PC-9 (cell line): ENCODE measurements at regions not wholly inside any gene's neighbourhood (a gene's known extent, or its start where the extent isn't known, plus 50 kb on each side); places are given as distances from the start of the nearest gene placed in this dataset.
A peak's percentile ranks its signal among the peaks of the same experiment; 100 is the strongest.

Experiments
- BruUV-seq: library from RNA; stranded (reverse); fragments of 400-500 nt; replicated peaks from 2 replicates; lab custom pipeline; 2021; lab: Mats Ljungman, UMichigan
- CTCF ChIA-PET: fragments of 300-600 bp; sonication (Branson Sonifier 250); formaldehyde crosslinking; loops from one replicate; lab custom pipeline; 2022; ENCODE audit warnings: antibody characterized with exemption; lab: Charles Lee
- POLR2A ChIA-PET: fragments of 300-600 bp; sonication (Branson Sonifier 250); formaldehyde crosslinking; loops from one replicate; lab custom pipeline; 2022; ENCODE audit warnings: antibody characterized with exemption; ENCODE audit not compliant: unreplicated experiment; lab: Charles Lee
- DNase-seq, 2 experiments: peaks; one replicate each; pipeline versions ENCODE4 v3.0.0 to v3.0.0-alpha.2; 2015 to 2022; ENCODE audit warnings: mixed read lengths in 1 of 2
- H2AFZ ChIP-seq: fragments of 200-600 bp; sonication (generic); 2 replicates; pipeline ENCODE4 v1.8.1; 2017; ENCODE audit warnings: antibody characterized with exemption
- H3F3A ChIP-seq: fragments of 200-600 bp; sonication (generic); 2 replicates; pipeline ENCODE4 v1.8.1; 2017; ENCODE audit warnings: antibody characterized with exemption, mild to moderate bottlenecking, low read depth; ENCODE audit not compliant: insufficient read depth
- H3K27ac ChIP-seq: fragments of 200-600 bp; sonication (generic); 2 replicates; pipeline ENCODE4 v1.6.1; 2016; ENCODE audit warnings: mixed run types
- H3K27me3 ChIP-seq: fragments of 200-600 bp; sonication (generic); 2 replicates; pipeline ENCODE4 v1.6.1; 2016; ENCODE audit warnings: low read depth, mixed run types; ENCODE audit not compliant: insufficient read depth
- H3K36me3 ChIP-seq: fragments of 200-600 bp; sonication (generic); 2 replicates; pipeline ENCODE4 v1.6.1; 2016; ENCODE audit warnings: low read depth, mixed run types
- H3K4me1 ChIP-seq: fragments of 200-600 bp; sonication (generic); replicated peaks from 2 replicates; pipeline ENCODE4 v1.6.1; 2016; ENCODE audit warnings: mixed run types; ENCODE audit not compliant: insufficient read depth
- H3K4me2 ChIP-seq: fragments of 200-600 bp; sonication (generic); 2 replicates; pipeline ENCODE4 v1.6.1; 2017; ENCODE audit warnings: mixed run types
- H3K4me3 ChIP-seq: fragments of 200-600 bp; sonication (generic); 2 replicates; pipeline ENCODE4 v1.6.1; 2016; ENCODE audit warnings: mixed run types
- H3K79me2 ChIP-seq: fragments of 200-600 bp; sonication (generic); 2 replicates; pipeline ENCODE4 v1.6.1; 2017; ENCODE audit warnings: low read depth, mixed run types
- H3K9me2 ChIP-seq: fragments of 200-600 bp; sonication (generic); 2 replicates; pipeline ENCODE4 v1.8.1; 2017; ENCODE audit warnings: mild to moderate bottlenecking; ENCODE audit not compliant: insufficient read depth
- H3K9me3 ChIP-seq: fragments of 200-600 bp; sonication (generic); 2 replicates; pipeline ENCODE4 v1.8.1; 2016; ENCODE audit warnings: low read depth; ENCODE audit not compliant: insufficient read depth
- H4K20me1 ChIP-seq: fragments of 200-600 bp; sonication (generic); 2 replicates; pipeline ENCODE4 v1.8.1; 2017; ENCODE audit not compliant: insufficient read depth
- CTCF ChIP-seq: fragments of 200-600 bp; sonication (generic); conservative IDR thresholded peaks from 2 replicates; pipeline ENCODE4 v1.6.1; 2017; ENCODE audit warnings: mixed run types, antibody characterized with exemption, mild to moderate bottlenecking, moderate library complexity
- EZH2 ChIP-seq: fragments of 200-600 bp; sonication (generic); IDR thresholded peaks from 2 replicates; pipeline ENCODE4 v1.8.0; 2017; ENCODE audit warnings: antibody characterized with exemption, low read depth
- intact Hi-C: fragments of 100-400 bp; cut with micrococcal nuclease; formaldehyde crosslinking; loops from one replicate; pipeline ENCODE4 v1.10.0; 2022; ENCODE audit not compliant: unreplicated experiment

- DNase-seq: no peak
- CTCF ChIA-PET: no interaction called here
Observed at GRCh38 chr14:26289891-26290486, 307.8 kb downstream of the NOVA1 start.

GRCh38 chr14:26286913-26287205, 311.0 kb downstream of the NOVA1 start:
- Histone ChIP-seq H3K4me1 (peaks cover 9% of the 10 kb centered on the region; the same call in 1 of the 2 replicates), H3K27ac (no peak overlapping the region), H3K36me3 (no peaks in the 10 kb centered on the region), H3K9me2 (no peaks in the 10 kb centered on the region), H3K79me2 (no peaks in the 10 kb centered on the region), H3F3A (no peaks in the 10 kb centered on the region), H3K4me2 (no peak overlapping the region), H2AFZ (peak overlapping the region; percentile 52; the same call in 1 of the 2 replicates), H3K27me3 (no peaks in the 10 kb centered on the region), H3K4me3 (no peak overlapping the region), H4K20me1 (no peaks in the 10 kb centered on the region), H3K9me3 (no peaks in the 10 kb centered on the region)
- TF ChIP-seq EZH2 (no peak), CTCF (no peak)
- CTCF ChIA-PET: no interaction called here
- POLR2A ChIA-PET: no interaction called here
- DNase-seq: no peak
- no TSS peak for BruUV-seq
- intact Hi-C loops: no loop called here

More at GRCh38 chr14:26289891-26290486, 307.8 kb downstream of the NOVA1 start:
- Histone ChIP-seq H3K4me2 (no peak overlapping the region), H3K9me3 (no peaks in the 10 kb centered on the region), H3K27ac (no peak overlapping the region), H3K4me1 (peaks cover 6% of the 10 kb centered on the region; the same call in 1 of the 2 replicates), H3F3A (no peaks in the 10 kb centered on the region), H3K9me2 (no peaks in the 10 kb centered on the region), H4K20me1 (no peaks in the 10 kb centered on the region), H3K4me3 (no peak overlapping the region), H3K36me3 (no peaks in the 10 kb centered on the region), H3K79me2 (no peaks in the 10 kb centered on the region), H3K27me3 (no peaks in the 10 kb centered on the region), H2AFZ (no peak overlapping the region)
- POLR2A ChIA-PET: interaction anchor here (0.6 kb wide), 1 partner anchor 28 kb away, joined by 15 read pairs; no protein-coding TSS in a partner anchor
- BruUV-seq: no TSS peak
- intact Hi-C loops: no loop called here
- no peak for TF ChIP-seq EZH2
- TF ChIP-seq CTCF: no peak

- peaks cover 15% of the 10 kb centered on the region; the same call in 1 of the 2 replicates for H3K4me1 ChIP-seq
- ChIA-PET CTCF (no interaction called here), POLR2A (no interaction called here)
- no peaks in the 10 kb centered on the region for H3K9me2 ChIP-seq
- no peaks in the 10 kb centered on the region for H3K9me3 ChIP-seq
- intact Hi-C loops: no loop called here
- no peak for DNase-seq
- H3K27me3 ChIP-seq: no peaks in the 10 kb centered on the region
- no TSS peak for BruUV-seq
- no peaks in the 10 kb centered on the region for H4K20me1 ChIP-seq
- no peak overlapping the region for H3K4me3 ChIP-seq
- H2AFZ ChIP-seq: peak overlapping the region; percentile 52; the same call in 1 of the 2 replicates
- no peaks in the 10 kb centered on the region for H3K36me3 ChIP-seq
- H3K27ac ChIP-seq: no peak overlapping the region
- H3K4me2 ChIP-seq: no peak overlapping the region
- TF ChIP-seq CTCF (no peak), EZH2 (no peak)
- no peaks in the 10 kb centered on the region for H3K79me2 ChIP-seq
- no peaks in the 10 kb centered on the region for H3F3A ChIP-seq
Observed at GRCh38 chr14:26286081-26286912, 311.5 kb downstream of the NOVA1 start.
